ENCODE measurements at regions not wholly inside any gene's neighbourhood (a gene's known extent, or its start where the extent isn't known, plus 50 kb on each side); places are given as distances from the start of the nearest gene placed in this dataset.

- H3K4me1 ChIP-seq (ENCODE audit: control insufficient read depth in 3 of 3, insufficient read depth in 2 of 3, low read depth in 1 of 3, low read length in 2 of 3): no peaks in the 10 kb centered on the region
- WGBS, 3 donors: 84 to 87% (median 87%) methylated on average over 14 of the region's 14 CpGs
- DNase-seq: no peak
- FAIRE-seq: no peak
- H3K9me3 ChIP-seq (ENCODE audit: control insufficient read depth in 2 of 2, insufficient read depth in 1 of 2, low read depth in 1 of 2, low read length in 1 of 2): no peaks in the 10 kb centered on the region
- H3K27ac ChIP-seq (ENCODE audit: low read depth in 1 of 3, low read length in 2 of 3): no peak overlapping the region
- H3K36me3 ChIP-seq (ENCODE audit: control insufficient read depth in 3 of 3, insufficient read depth in 2 of 3, low read depth in 1 of 3, low read length in 3 of 3): no peaks in the 10 kb centered on the region
- H3K27me3 ChIP-seq (ENCODE audit: control insufficient read depth in 3 of 3, insufficient read depth in 3 of 3, low read length in 3 of 3): peaks cover 0 to 4% (median 0%) of the 10 kb centered on the region in 3 donors
- H3K4me3 ChIP-seq (ENCODE audit: low read depth in 1 of 3, low read length in 3 of 3): no peak overlapping the region
These were observed 237.1 kb downstream of the ANKRD60 start for GRCh38 chr20:57991211-57991881.

- no peaks in the 10 kb centered on the region for H3K9me3 ChIP-seq (ENCODE audit: control insufficient read depth in 2 of 2, insufficient read depth in 1 of 2, low read depth in 1 of 2, low read length in 1 of 2)
- H3K27ac ChIP-seq (ENCODE audit: low read depth in 1 of 3, low read length in 2 of 3): no peak overlapping the region
- peaks cover 0 to 4% (median 0%) of the 10 kb centered on the region in 3 donors for H3K27me3 ChIP-seq (ENCODE audit: control insufficient read depth in 3 of 3, insufficient read depth in 3 of 3, low read length in 3 of 3)
- H3K4me3 ChIP-seq (ENCODE audit: low read depth in 1 of 3, low read length in 3 of 3): no peak overlapping the region
- no peak for DNase-seq
- FAIRE-seq: no peak
- no peaks in the 10 kb centered on the region for H3K36me3 ChIP-seq (ENCODE audit: control insufficient read depth in 3 of 3, insufficient read depth in 2 of 3, low read depth in 1 of 3, low read length in 3 of 3)
- no peaks in the 10 kb centered on the region for H3K4me1 ChIP-seq (ENCODE audit: control insufficient read depth in 3 of 3, insufficient read depth in 2 of 3, low read depth in 1 of 3, low read length in 2 of 3)
- WGBS, 3 donors: 40 to 49% (median 49%) methylated on average over 8 of the region's 8 CpGs
These were observed 238.0 kb downstream of the ANKRD60 start for GRCh38 chr20:57990396-57990987.

- Histone ChIP-seq H3K4me3 (ENCODE audit: low read depth in 1 of 3, low read length in 3 of 3) (no peak overlapping the region), H3K4me1 (ENCODE audit: control insufficient read depth in 3 of 3, insufficient read depth in 2 of 3, low read depth in 1 of 3, low read length in 2 of 3) (no peaks in the 10 kb centered on the region), H3K9me3 (ENCODE audit: control insufficient read depth in 2 of 2, insufficient read depth in 1 of 2, low read depth in 1 of 2, low read length in 1 of 2) (no peaks in the 10 kb centered on the region), H3K27me3 (ENCODE audit: control insufficient read depth in 3 of 3, insufficient read depth in 3 of 3, low read length in 3 of 3) (peaks cover 0 to 4% (median 0%) of the 10 kb centered on the region in 3 donors), H3K27ac (ENCODE audit: low read depth in 1 of 3, low read length in 2 of 3) (no peak overlapping the region), H3K36me3 (ENCODE audit: control insufficient read depth in 3 of 3, insufficient read depth in 2 of 3, low read depth in 1 of 3, low read length in 3 of 3) (no peaks in the 10 kb centered on the region)
- WGBS, 3 donors: 76 to 87% (median 82%) methylated on average over 9 of the region's 9 CpGs
- FAIRE-seq (no peak), DNase-seq (no peak)
These were observed 239.6 kb downstream of the ANKRD60 start for GRCh38 chr20:57988828-57989227.

GRCh38 chr20:57988422-57988821 is 240.0 kb downstream of the ANKRD60 start:
- no peak for FAIRE-seq
- H3K4me3 ChIP-seq (ENCODE audit: low read depth in 1 of 3, low read length in 3 of 3): no peak overlapping the region
- DNase-seq: no peak
- no peaks in the 10 kb centered on the region for H3K9me3 ChIP-seq (ENCODE audit: control insufficient read depth in 2 of 2, insufficient read depth in 1 of 2, low read depth in 1 of 2, low read length in 1 of 2)
- no peaks in the 10 kb centered on the region for H3K4me1 ChIP-seq (ENCODE audit: control insufficient read depth in 3 of 3, insufficient read depth in 2 of 3, low read depth in 1 of 3, low read length in 2 of 3)
- H3K27me3 ChIP-seq (ENCODE audit: control insufficient read depth in 3 of 3, insufficient read depth in 3 of 3, low read length in 3 of 3): peaks cover 0 to 4% (median 0%) of the 10 kb centered on the region in 3 donors
- no peaks in the 10 kb centered on the region for H3K36me3 ChIP-seq (ENCODE audit: control insufficient read depth in 3 of 3, insufficient read depth in 2 of 3, low read depth in 1 of 3, low read length in 3 of 3)
- H3K27ac ChIP-seq (ENCODE audit: low read depth in 1 of 3, low read length in 2 of 3): no peak overlapping the region
- WGBS, 3 donors: 78 to 90% (median 89%) methylated on average over 3 of the region's 3 CpGs

GRCh38 chr20:57987659-57988058 is 240.8 kb downstream of the ANKRD60 start:
- no peak for FAIRE-seq
- WGBS, 3 donors: 38 to 76% (median 53%) methylated on average over 6 of the region's 6 CpGs
- H3K9me3 ChIP-seq (ENCODE audit: control insufficient read depth in 2 of 2, insufficient read depth in 1 of 2, low read depth in 1 of 2, low read length in 1 of 2): no peaks in the 10 kb centered on the region
- H3K4me3 ChIP-seq (ENCODE audit: low read depth in 1 of 3, low read length in 3 of 3): no peak overlapping the region
- no peaks in the 10 kb centered on the region for H3K4me1 ChIP-seq (ENCODE audit: control insufficient read depth in 3 of 3, insufficient read depth in 2 of 3, low read depth in 1 of 3, low read length in 2 of 3)
- peaks cover 0 to 4% (median 0%) of the 10 kb centered on the region in 3 donors for H3K27me3 ChIP-seq (ENCODE audit: control insufficient read depth in 3 of 3, insufficient read depth in 3 of 3, low read length in 3 of 3)
- H3K36me3 ChIP-seq (ENCODE audit: control insufficient read depth in 3 of 3, insufficient read depth in 2 of 3, low read depth in 1 of 3, low read length in 3 of 3): no peaks in the 10 kb centered on the region
- H3K27ac ChIP-seq (ENCODE audit: low read depth in 1 of 3, low read length in 2 of 3): no peak overlapping the region
- peak in 1 of 2 donors; percentile 29 for DNase-seq

- Histone ChIP-seq H3K36me3 (ENCODE audit: control insufficient read depth in 3 of 3, insufficient read depth in 2 of 3, low read depth in 1 of 3, low read length in 3 of 3) (no peaks in the 10 kb centered on the region), H3K27me3 (ENCODE audit: control insufficient read depth in 3 of 3, insufficient read depth in 3 of 3, low read length in 3 of 3) (peaks cover 0 to 4% (median 0%) of the 10 kb centered on the region in 3 donors), H3K9me3 (ENCODE audit: control insufficient read depth in 2 of 2, insufficient read depth in 1 of 2, low read depth in 1 of 2, low read length in 1 of 2) (no peaks in the 10 kb centered on the region), H3K4me3 (ENCODE audit: low read depth in 1 of 3, low read length in 3 of 3) (no peak overlapping the region), H3K27ac (ENCODE audit: low read depth in 1 of 3, low read length in 2 of 3) (no peak overlapping the region), H3K4me1 (ENCODE audit: control insufficient read depth in 3 of 3, insufficient read depth in 2 of 3, low read depth in 1 of 3, low read length in 2 of 3) (no peaks in the 10 kb centered on the region)
- FAIRE-seq (no peak), DNase-seq (no peak)
- 68 to 77% (median 72%) methylated on average over 6 of the region's 6 CpGs for WGBS, 3 donors
These were observed 241.8 kb downstream of the ANKRD60 start for GRCh38 chr20:57986666-57987065.

GRCh38 chr20:57985278-57985677 is 243.2 kb downstream of the ANKRD60 start:
- WGBS, 3 donors: 46 to 49% (median 47%) methylated on average over 5 of the region's 5 CpGs
- H3K4me3 ChIP-seq (ENCODE audit: low read depth in 1 of 3, low read length in 3 of 3): no peak overlapping the region
- H3K4me1 ChIP-seq (ENCODE audit: control insufficient read depth in 3 of 3, insufficient read depth in 2 of 3, low read depth in 1 of 3, low read length in 2 of 3): no peaks in the 10 kb centered on the region
- FAIRE-seq: no peak
- H3K27me3 ChIP-seq (ENCODE audit: control insufficient read depth in 3 of 3, insufficient read depth in 3 of 3, low read length in 3 of 3): no peaks in the 10 kb centered on the region
- H3K27ac ChIP-seq (ENCODE audit: low read depth in 1 of 3, low read length in 2 of 3): no peak overlapping the region
- no peaks in the 10 kb centered on the region for H3K9me3 ChIP-seq (ENCODE audit: control insufficient read depth in 2 of 2, insufficient read depth in 1 of 2, low read depth in 1 of 2, low read length in 1 of 2)
- H3K36me3 ChIP-seq (ENCODE audit: control insufficient read depth in 3 of 3, insufficient read depth in 2 of 3, low read depth in 1 of 3, low read length in 3 of 3): no peaks in the 10 kb centered on the region
- DNase-seq: no peak

- Histone ChIP-seq H3K27me3 (ENCODE audit: control insufficient read depth in 3 of 3, insufficient read depth in 3 of 3, low read length in 3 of 3) (no peaks in the 10 kb centered on the region), H3K4me1 (ENCODE audit: control insufficient read depth in 3 of 3, insufficient read depth in 2 of 3, low read depth in 1 of 3, low read length in 2 of 3) (no peaks in the 10 kb centered on the region), H3K9me3 (ENCODE audit: control insufficient read depth in 2 of 2, insufficient read depth in 1 of 2, low read depth in 1 of 2, low read length in 1 of 2) (no peaks in the 10 kb centered on the region), H3K27ac (ENCODE audit: low read depth in 1 of 3, low read length in 2 of 3) (no peak overlapping the region), H3K36me3 (ENCODE audit: control insufficient read depth in 3 of 3, insufficient read depth in 2 of 3, low read depth in 1 of 3, low read length in 3 of 3) (no peaks in the 10 kb centered on the region), H3K4me3 (ENCODE audit: low read depth in 1 of 3, low read length in 3 of 3) (no peak overlapping the region)
- FAIRE-seq: no peak
- DNase-seq: no peak
- 71 to 80% (median 76%) methylated on average over 9 of the region's 9 CpGs for WGBS, 3 donors
These were observed 245.4 kb downstream of the ANKRD60 start for GRCh38 chr20:57983082-57983481.

- no peaks in the 10 kb centered on the region for H3K9me3 ChIP-seq (ENCODE audit: control insufficient read depth in 2 of 2, insufficient read depth in 1 of 2, low read depth in 1 of 2, low read length in 1 of 2)
- no peak overlapping the region for H3K27ac ChIP-seq (ENCODE audit: low read depth in 1 of 3, low read length in 2 of 3)
- H3K4me1 ChIP-seq (ENCODE audit: control insufficient read depth in 3 of 3, insufficient read depth in 2 of 3, low read depth in 1 of 3, low read length in 2 of 3): no peaks in the 10 kb centered on the region
- FAIRE-seq (no peak), DNase-seq (no peak)
- 15 to 41% (median 16%) methylated on average over 8 of the region's 8 CpGs for WGBS, 3 donors
- no peak overlapping the region for H3K4me3 ChIP-seq (ENCODE audit: low read depth in 1 of 3, low read length in 3 of 3)
- H3K27me3 ChIP-seq (ENCODE audit: control insufficient read depth in 3 of 3, insufficient read depth in 3 of 3, low read length in 3 of 3): no peaks in the 10 kb centered on the region
- no peaks in the 10 kb centered on the region for H3K36me3 ChIP-seq (ENCODE audit: control insufficient read depth in 3 of 3, insufficient read depth in 2 of 3, low read depth in 1 of 3, low read length in 3 of 3)
These were observed 247.9 kb downstream of the ANKRD60 start for GRCh38 chr20:57980506-57980905.

Measured in small intestine (tissue), 7 donors.